HG02588 (cell line): ENCODE measurements at regions not wholly inside any gene's neighbourhood (a gene's known extent, or its start where the extent isn't known, plus 50 kb on each side); places are given as distances from the start of the nearest gene placed in this dataset.
"Not testable (repeated sequence)": the region's sequence is repeated elsewhere in the genome, so short reads cannot be mapped to it uniquely, and the experiment has no call there.

Experiments used
- ATAC-seq: cut with Tn5 transposase; IDR thresholded peaks from one replicate; pipeline ENCODE4 v1.9.1; 2021; ENCODE audit warnings: mild to moderate bottlenecking, moderate library complexity; ENCODE audit not compliant: unreplicated experiment

- no peak for ATAC-seq
These were observed 96.8 kb downstream of the TENT5C start for GRCh38 chr1:117702654-117703053.

GRCh38 chr1:117707371-117707770, 101.5 kb downstream of the TENT5C start:
- ATAC-seq: no peak

GRCh38 chr1:117708323-117709248, 102.7 kb downstream of the TENT5C start:
- no peak for ATAC-seq

- no peak for ATAC-seq
These were observed 103.4 kb downstream of the TENT5C start for GRCh38 chr1:117709249-117709691.

GRCh38 chr1:117710710-117711109, 104.9 kb downstream of the TENT5C start:
- ATAC-seq: no peak

GRCh38 chr1:117712621-117713020, 106.8 kb downstream of the TENT5C start:
- no peak for ATAC-seq

- no peak for ATAC-seq
These were observed 108.7 kb downstream of the TENT5C start for GRCh38 chr1:117714546-117714945.

- not testable (repeated sequence) for ATAC-seq
These were observed 110.2 kb downstream of the TENT5C start for GRCh38 chr1:117716030-117716429.

GRCh38 chr1:117717980-117718379, 112.1 kb downstream of the TENT5C start:
- ATAC-seq: not testable (repeated sequence)

- ATAC-seq: not testable (repeated sequence)
These were observed 112.7 kb downstream of the TENT5C start for GRCh38 chr1:117718596-117718995.

GRCh38 chr1:117719004-117719403, 113.2 kb downstream of the TENT5C start:
- ATAC-seq: no peak

- ATAC-seq: no peak
These were observed 126.4 kb downstream of the TENT5C start for GRCh38 chr1:117732065-117732797.

GRCh38 chr1:117732956-117733355, 127.1 kb downstream of the TENT5C start:
- ATAC-seq: no peak

GRCh38 chr1:117734403-117734802, 128.6 kb downstream of the TENT5C start:
- no peak for ATAC-seq

- ATAC-seq: no peak
These were observed 129.5 kb downstream of the TENT5C start for GRCh38 chr1:117735045-117735992.

- no peak for ATAC-seq
These were observed 133.7 kb downstream of the TENT5C start for GRCh38 chr1:117739504-117739903.

- ATAC-seq: no peak
These were observed 134.6 kb downstream of the TENT5C start for GRCh38 chr1:117740496-117740895.

- not testable (repeated sequence) for ATAC-seq
These were observed 140.7 kb downstream of the TENT5C start for GRCh38 chr1:117746565-117746964.

- no peak for ATAC-seq
These were observed 141.8 kb downstream of the TENT5C start for GRCh38 chr1:117747605-117748004.

GRCh38 chr1:117751321-117751720, 145.5 kb downstream of the TENT5C start:
- ATAC-seq: no peak

- ATAC-seq: no peak
These were observed 146.8 kb downstream of the TENT5C start for GRCh38 chr1:117752661-117753060.
